Inflammatory macrophage (primary cell): ENCODE measurements at regions not wholly inside any gene's neighbourhood (a gene's known extent, or its start where the extent isn't known, plus 50 kb on each side); places are given as distances from the start of the nearest gene placed in this dataset.
"Not testable (repeated sequence)": the region's sequence is repeated elsewhere in the genome, so short reads cannot be mapped to it uniquely, and the experiment has no call there.

Source experiments
- DNase-seq, 2 donors: peaks; one replicate each; pipeline ENCODE4 v3.0.0-alpha.2; 2020 to 2022

DNA sequence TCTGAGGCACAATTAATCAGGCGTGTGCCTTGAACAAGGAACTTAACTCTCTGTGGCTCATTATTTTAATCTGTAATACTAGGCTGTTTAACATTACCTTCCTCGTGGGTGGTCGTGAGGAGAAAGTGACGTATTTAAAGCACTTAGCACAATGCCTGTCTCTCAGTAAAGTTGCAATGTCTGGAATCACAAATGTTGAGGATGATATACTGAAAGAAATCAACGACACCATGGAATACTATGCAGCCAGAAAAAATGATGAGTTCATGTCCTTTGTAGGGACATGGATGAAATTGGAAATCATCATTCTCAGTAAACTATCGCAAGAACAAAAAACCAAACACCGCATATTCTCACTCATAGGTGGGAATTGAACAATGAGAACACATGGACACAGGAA lies 1320.0 kb upstream of the TMEM132C start:
- DNase-seq = not testable (repeated sequence)

DNA sequence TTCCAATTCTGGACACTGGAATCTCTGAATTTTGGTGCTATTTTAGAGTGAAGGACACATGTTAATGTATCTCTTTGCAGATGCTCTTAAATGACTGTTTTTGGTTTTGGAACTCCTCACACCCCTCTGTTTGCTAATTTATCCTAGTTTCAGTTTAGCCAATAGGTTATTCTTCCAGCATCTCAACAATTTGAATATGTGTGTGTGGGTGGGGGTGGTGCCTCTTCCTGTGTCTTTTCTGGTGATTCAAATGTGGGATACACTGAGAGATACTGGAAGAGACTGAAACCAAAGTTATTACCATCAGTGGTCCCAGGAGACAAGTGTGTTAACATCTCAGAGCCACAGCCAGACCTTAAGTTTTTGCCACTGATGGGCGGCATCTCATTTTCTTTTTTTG lies 1317.4 kb upstream of the TMEM132C start:
- no peak for DNase-seq

DNA sequence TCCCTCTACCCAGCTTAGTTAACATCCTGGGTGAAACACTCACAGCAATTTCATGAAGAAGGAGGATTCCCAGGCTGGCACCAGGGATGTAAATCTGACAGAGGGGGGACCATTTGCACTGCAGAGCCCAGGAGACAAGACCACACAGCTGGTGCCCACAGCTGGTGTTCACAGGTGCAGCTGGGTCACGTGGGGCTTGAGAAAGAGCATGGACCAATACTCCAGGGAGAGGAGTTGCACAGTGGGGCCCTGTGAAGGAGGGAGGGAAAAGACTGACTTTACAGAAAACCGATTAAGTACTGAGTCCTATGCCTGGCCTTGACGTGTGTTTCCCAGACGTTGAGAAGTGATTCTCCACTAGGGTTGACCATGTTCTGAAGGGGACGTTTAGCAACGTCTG lies 1316.7 kb upstream of the TMEM132C start:
- DNase-seq = no peak

DNA sequence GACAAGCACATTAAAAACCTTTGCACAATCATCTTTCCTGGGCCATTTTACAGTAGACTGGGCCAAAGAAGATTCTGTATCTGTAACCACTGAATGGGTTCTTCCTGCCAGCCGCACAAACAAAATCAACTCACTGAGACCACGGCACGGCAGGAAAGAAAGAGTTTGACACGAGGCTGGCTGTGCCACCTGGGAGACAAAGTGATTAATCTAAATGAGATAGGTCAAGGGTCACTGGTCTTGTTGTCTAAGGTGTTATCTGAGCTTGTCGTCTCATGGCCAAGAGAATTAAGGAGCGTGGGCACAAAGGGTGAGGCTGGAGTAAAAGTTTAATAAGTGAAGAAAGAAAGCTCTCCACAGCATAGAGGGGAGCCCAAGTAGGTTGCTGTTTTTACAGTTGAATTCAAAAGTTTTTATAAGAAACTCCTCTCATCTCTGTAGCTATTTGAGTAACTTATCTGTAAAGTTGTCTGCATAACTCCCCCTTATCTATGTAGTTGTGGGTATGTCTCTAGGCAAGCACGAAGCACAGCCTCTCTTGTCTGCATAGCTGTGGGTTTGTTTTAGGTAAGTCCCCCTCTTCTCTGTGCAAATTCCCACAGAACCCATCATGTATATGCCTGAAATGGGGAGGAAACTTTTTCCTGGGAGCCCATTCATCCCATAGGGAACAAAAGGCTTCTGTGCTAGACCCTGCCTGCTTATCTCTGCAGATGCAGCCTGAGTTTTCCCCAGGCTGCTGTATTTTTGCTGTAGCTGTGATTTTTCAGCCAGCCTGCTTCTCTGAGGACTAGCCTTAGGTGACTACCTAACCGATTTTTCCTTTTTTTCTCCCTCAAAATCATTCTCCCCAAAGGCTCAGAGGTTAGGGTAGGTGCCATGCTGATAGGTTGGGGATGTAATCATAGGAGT lies 1314.6 kb upstream of the TMEM132C start:
- DNase-seq = no peak

DNA sequence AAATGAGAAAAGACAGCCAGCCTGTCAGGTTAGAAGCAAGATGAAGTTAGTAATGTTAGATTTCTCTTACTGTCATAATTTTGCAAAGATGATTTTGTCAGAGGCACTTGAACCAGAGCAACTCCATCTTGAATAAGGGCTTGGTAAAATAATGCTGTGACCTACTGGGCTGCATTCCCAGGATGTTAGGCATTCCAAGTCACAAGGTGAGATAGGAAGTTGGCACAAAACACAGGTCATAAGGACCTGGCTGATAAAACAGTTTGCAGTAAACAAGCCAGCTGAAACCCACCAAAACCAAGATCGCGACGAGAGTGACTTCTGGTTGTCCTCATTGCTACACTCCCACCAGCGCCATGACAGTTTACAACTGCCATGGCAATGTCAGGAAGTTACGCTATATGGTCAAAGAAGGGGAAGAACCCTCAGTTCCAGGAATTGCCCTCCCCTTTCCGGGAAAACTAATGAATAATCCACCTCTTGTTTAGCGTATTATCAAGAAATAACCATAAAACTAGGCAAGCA lies 1313.5 kb upstream of the TMEM132C start:
- no peak for DNase-seq

DNA sequence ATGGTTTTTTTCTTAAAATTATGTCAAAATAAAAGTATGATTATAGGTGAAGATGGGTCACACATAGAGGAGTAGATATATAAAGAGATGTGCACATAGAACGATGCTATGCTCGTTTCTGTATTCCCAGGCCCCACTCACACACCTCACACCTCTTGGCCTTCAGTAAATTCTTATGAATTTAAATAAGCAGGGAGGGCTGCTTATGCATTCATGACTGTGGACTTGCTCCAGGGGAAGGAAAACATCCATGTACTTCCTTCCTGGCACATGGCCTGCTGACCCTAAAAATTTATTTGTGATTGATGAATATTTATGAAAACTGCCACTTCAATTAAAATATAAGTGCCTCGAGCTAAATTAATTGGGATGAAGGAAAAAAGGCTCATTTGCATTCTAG lies 1306.7 kb upstream of the TMEM132C start:
- DNase-seq = no peak

DNA sequence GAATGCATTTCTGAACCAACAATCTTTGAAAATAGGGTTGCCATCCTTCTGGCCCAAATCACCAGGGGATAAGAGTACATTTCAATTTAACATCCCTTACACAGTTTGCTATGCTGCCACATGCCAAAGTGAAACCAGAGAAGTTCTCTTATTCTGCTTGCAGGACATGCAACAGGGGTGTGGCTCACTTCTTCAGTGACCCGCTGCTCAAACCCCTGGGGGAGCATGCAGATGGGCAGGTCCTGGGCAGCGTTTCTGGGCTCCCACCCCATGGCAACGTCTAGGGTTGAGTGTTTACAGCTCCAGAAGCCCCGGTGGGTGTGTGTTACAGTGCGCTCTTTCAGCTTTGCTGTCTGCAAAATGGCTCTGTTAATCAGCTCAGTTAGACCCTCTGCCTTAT lies 1306.3 kb upstream of the TMEM132C start:
- DNase-seq = no peak

DNA sequence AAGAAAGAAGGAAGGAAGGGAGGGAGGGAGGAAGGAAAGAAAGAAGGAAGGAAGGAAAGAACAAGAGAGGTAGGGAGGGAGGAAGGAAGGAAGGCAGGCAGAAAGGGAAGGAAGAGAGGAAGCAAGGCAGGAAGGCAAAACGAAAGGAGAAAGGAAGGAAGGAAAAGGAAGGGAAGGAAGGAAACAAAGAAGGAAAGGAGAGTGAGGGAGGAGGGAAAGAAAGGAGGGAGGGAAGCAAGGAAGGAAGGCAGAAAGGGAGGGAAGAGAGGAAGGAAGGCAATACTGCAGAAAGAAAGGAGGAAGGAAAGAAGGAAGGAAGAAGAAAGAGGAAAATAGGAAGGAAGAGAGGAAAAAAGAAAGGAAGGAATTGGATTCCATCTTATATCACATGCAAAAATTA lies 1303.1 kb upstream of the TMEM132C start:
- no peak for DNase-seq

DNA sequence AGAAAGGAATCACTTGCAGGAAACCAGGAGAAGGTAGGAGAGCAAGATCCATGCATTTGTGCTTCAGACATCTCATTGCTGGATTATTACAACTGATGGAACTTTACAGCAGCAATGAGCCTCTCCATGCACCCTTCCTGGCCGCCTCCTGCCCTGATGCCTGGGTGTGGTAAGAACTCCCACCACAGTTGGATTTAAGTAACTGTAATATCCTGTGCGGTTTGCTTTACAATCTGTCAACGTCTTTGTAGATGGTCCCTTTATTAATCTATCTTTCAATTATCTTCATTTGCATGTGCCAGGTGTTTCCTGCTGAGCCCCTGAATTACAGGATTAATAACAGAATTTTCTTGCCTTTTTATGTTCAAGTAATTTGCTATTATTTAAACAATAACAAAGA lies 1300.5 kb upstream of the TMEM132C start:
- no peak for DNase-seq

DNA sequence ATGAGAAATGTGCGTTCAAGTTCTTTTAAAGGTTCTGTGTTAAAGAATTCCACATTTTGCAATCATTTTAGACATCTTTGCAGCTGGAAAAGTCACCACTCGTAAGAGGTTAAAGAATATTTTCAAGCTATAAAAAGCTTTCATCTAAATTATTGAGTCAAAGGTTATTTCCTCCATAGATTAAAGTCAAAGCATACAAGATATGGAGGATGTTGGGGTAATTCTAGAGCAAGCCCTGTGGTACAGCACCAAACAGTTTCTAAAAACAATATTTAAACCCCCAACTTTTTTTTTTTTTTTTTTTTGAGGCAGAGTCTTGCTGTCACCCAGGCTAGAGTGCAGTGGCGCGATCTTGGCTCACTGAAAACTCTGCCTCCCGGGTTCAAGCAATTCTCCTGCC lies 1299.8 kb upstream of the TMEM132C start:
- DNase-seq = no peak

DNA sequence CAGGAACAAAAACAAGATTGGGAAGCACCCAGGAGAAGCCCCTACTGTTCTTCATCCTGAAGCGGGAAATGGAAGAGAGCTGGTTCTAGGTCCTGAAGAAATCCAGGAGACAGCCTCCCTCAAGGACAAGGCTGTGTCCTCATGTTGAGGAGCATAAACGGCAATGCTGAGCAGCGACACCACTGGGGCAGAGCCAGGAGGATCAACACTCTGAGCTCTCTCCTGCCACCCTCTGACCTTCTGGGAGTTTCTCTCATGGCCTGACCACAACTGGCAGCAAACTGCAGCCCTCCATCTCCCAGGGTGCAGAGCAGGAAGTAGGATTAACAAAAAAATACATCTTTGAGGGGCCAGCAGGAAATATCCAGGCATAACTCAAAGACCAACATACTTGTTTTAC lies 1292.2 kb upstream of the TMEM132C start:
- DNase-seq = no peak

DNA sequence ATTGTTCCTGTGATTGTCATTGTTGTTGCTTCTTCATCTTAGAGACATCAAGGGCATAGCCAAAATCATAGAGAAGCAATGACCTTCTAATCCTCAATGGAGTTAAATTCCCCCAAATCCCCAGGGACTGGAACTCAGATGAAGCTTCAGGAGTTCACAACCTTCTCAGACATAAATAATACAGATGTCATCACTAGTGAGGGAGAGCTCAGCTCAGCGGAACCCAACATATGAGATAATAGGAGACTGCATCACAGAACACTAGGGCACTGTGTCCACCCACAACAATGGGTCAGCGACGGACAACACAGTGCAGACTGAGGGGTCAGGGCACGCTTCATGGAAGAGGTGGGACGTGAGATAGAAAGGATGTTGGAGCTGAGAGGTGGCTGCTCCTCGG lies 1290.4 kb upstream of the TMEM132C start:
- DNase-seq = no peak

DNA sequence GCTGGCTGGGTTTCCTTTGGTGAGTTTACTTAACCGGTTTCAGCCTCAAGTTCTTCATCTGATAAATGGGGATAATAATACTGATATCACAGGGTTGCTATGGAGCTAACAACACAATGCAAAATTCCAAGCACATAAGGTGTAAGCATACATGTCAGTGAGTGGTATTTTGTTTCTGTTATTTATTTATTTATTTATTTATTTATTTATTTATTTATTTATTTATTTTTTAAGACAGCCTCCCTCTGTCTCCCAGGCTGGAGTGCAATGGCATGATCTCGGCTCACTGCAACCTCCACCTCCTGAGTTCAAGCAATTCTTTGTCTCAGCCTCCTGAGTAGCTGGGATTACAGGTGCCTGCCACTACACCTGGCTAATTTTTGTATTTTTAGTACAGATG lies 1287.4 kb upstream of the TMEM132C start:
- not testable (repeated sequence) for DNase-seq

DNA sequence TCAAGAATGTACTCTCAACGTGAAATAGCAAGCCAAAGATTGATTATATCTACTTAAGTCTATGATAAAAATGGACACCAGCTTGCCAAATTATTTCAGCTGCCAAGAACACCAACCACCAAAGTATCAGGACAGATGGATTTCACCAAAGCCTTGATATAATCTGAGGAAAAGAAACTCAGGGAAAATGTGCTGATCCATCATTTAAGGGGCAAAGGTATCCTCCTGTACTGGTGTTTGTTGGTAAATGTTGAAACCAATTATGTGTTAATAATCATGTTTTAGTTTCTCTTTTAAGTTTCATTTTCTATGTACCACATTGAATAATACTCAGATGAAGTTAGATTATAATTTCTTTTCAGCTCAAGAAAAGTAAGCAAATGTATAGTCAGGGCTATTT lies 1284.3 kb upstream of the TMEM132C start:
- no peak for DNase-seq

DNA sequence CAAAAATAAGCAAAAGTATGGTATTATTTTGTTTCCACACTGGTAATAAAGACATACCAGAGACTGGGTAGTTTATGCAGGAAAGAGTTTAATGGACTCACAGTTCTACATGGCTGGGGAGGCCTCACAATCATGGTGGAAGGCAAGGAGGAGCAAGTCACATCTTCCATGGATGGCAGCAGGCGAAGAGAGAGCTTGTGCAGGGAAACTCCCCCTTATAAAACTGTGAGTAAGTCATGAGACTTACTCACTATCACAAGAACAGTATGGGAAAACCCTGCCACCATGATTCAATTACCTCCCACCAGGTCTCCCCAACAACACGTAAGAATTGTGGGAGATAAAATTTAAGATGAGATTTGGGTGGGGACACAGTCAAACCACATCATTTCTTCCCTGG lies 1283.2 kb upstream of the TMEM132C start:
- DNase-seq = not testable (repeated sequence)

DNA sequence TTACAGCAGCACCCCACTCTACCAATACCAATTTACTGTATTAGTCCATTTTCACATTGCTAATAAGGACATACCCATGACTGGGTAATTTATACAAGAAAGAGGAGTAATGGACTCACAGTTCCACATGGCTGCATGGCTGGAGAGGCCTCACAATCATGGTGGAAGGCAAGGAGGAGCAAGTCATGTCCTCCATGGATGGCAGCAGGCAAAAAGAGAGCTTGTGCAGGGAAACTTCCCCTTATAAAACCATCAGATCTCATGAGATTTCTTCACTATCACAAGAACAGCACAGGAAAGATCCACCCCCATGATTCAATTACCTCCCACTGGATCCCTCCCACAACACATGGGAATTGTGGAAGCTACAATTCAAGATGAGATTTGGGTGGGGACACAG lies 1281.3 kb upstream of the TMEM132C start:
- DNase-seq = not testable (repeated sequence)

DNA sequence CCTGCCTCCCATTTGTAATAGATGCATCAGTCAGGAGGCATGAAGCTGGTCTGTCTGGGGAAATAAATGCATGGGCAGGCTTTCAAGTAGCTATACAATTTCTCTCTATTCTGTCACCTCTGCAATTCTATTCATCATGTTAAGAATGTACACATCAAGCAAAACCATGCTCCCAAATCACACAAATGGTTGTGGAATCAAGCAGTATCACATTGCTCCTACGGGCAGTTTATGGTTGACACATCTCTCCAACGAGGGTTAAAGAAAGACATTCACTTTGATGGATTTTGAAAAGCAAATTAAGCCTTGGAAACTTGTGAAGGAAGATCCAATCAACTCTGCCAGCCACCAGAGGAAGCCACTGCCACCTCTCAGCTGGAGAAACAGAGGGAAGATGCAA lies 1277.4 kb upstream of the TMEM132C start:
- no peak for DNase-seq

DNA sequence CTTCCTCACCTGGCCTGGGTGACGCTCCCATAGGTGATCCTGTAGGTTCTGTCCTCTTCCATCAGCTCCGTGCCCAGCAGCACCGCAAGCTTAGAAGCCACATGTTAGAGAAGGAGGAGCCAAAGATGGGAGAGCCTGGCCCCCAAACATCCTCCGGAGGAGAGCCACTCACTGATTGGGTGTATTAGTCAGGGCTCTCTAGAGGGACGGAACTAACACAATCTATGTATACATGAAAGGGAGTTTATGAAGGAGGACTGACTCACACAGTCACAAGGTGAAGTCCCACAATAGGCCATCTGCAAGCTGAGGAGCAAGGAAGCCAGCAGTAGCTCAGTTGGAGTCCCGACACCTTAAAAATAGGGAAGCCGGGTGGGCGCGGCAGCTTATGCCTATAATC lies 1273.1 kb upstream of the TMEM132C start:
- no peak for DNase-seq

DNA sequence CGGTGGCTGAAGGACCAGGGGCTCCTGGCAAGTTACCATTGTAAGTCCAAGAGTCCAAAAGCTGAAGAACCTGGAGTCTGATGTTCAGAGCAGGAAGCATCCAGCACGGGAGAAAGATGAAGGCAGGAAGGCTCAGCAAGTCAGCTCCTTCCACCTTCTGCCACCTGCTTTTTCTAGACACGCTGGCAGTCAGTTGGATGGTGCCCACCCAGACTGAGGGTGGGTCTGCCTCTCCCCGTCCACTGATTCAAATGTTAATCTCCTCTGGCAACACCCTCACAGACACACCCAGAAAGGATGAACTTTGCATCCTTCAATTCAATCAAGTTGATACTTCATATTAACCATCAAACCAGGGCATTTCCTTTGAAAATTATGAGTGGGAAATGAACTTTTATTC lies 1272.4 kb upstream of the TMEM132C start:
- no peak for DNase-seq

DNA sequence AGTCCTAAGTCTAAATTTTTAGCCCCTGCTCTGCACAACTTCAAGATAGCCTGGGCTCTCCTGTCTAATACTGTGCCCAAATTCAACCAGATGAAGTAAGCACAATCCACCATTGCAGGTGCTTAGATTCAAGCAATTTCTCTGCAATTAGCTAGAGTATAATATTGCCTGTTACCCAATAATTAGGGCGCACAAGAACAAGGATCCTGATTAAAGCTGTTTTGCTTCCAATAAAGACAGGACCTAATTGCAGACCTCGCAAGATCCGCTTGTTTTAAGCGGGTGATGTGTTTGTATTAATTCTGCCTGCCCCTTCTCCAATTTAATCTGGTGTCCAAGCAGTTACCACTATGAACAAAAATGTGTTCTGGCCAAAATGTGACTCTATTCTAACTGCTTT lies 1268.9 kb upstream of the TMEM132C start:
- no peak for DNase-seq

DNA sequence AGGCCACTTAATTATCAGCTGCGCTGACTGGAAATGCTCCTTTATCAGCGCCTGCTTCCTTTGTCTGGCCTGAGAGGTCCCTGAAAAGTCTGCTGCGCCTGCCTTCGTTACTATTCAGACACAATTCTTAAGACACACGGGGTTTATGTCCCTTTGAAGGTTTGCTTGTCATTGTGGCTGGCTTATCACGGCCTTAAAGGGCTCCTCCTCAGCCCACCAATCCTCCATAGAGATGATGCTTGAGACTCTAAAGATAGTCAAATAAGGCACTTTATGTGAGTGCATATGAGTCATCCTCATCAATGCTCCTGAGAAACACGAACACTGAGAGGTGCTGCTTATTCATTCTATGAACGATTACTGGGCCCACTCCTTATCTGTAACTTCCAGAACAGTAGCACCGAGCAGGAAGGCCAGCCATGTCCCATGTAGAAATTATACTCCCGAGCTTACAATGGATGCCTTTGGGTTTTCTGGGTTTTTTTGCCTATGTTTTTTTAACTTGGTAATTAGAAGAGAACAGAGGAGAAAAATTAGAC lies 1268.2 kb upstream of the TMEM132C start:
- no peak for DNase-seq

DNA sequence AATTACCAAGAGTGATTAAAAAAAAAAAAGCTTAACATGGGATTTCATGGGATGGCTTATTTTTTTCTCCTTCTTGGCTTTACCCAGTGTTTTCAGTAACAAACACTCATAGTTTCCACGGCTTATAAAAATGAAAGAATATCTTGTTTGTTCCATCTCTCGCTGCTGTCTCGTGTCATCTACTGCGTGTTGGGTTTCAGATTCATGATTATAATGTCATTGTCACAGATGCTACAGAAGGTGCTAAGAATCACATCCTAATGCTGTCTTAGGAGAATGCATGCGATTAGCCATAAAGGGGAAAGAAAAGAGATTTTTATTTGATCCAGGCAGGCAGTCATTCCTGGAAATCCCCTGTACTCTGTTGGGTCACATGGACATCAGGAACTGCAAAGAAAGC lies 1267.6 kb upstream of the TMEM132C start:
- no peak for DNase-seq

DNA sequence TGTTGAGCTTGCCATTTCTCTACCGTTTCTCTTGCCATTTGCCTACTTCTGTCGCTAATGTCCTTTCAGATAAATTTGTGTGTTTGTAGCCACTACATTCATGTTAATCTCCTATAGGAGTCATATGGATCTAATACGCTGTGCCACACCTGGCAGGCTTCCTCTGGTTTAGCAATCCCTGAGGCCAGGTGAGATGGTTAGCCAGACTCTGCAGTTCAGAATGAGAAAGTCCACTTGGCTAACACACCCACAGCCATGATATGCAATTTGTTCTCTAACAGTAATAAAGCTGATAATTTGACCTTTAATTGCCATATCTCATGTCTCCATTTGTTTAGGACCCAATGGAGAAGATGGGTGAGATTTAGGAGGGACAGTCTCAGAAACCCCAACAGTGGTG lies 1261.6 kb upstream of the TMEM132C start:
- DNase-seq = no peak

DNA sequence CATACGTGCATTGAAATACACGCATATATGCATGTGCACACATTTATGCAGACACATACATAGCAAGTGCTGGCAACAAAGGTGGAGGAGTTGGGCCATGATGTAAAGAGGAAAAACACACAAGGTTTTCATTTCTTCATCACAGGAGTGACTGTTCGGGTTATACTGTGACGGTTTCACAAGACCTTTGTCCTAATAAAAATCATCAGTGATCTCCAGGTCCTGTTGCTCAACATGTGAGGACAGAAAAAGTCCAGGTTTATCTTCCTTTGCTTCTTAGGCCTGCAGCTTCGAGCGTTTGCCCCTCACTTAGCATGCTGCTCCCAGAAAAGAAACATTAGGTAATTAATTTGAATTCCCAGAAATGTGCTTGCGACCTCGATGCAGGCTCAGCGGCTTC lies 1260.0 kb upstream of the TMEM132C start:
- DNase-seq = no peak
